ENCODE measurements at regions not wholly inside any gene's neighbourhood (a gene's known extent, or its start where the extent isn't known, plus 50 kb on each side); places are given as distances from the start of the nearest gene placed in this dataset.

DNA sequence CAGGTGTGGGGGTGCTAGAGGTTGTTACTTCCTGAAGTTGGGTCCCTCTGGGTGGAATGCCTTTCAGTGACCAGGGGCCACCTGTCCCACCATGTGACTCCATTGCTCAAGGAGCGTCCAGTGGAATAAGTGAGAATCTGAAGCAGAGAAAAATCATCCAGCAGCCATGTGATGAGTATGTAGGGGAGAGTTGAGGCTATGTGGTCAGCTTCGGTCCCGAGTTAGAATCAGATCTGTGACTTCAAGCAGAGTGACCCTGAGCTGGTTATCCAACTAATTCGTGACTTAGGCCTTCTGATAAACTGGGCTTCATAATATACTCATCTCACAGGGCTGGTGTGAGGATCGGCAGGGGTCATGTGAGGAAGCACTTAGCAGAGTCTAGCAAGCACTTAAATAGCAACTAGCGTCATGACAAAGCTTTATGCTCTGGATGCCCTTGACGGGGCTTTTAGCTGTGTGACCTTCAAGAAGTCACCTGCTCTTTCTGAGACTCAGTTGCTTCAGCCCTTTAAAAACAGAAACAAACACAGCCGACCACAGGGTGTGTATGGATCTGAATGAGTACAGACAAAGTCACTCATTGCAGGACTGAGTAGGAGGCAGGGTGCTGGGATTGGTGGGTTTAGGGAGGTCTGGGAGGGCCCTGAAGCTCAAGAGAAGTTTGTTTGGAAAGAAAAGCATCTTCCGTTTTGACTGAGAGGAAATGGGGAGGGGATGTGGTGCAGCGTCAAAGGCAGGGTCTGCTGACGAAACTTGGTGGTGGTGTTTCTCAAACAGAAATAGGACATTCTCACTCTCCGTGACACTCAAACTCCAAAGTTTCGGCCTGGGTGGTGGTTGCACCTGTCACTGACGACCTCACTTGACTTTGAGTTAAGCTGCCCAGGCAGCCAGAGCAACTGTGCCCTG, 264.0 kb upstream of the CXCR4 start (continued):
- 0 out of 2 replicates have a peak, but pooled peaks have one; percentile 20 for TF ChIP-seq MXI1 (IDR thresholded peaks at IDR 0.05; ENCODE audit: low read depth, low read length)
- TF ChIP-seq, protein P1, sequence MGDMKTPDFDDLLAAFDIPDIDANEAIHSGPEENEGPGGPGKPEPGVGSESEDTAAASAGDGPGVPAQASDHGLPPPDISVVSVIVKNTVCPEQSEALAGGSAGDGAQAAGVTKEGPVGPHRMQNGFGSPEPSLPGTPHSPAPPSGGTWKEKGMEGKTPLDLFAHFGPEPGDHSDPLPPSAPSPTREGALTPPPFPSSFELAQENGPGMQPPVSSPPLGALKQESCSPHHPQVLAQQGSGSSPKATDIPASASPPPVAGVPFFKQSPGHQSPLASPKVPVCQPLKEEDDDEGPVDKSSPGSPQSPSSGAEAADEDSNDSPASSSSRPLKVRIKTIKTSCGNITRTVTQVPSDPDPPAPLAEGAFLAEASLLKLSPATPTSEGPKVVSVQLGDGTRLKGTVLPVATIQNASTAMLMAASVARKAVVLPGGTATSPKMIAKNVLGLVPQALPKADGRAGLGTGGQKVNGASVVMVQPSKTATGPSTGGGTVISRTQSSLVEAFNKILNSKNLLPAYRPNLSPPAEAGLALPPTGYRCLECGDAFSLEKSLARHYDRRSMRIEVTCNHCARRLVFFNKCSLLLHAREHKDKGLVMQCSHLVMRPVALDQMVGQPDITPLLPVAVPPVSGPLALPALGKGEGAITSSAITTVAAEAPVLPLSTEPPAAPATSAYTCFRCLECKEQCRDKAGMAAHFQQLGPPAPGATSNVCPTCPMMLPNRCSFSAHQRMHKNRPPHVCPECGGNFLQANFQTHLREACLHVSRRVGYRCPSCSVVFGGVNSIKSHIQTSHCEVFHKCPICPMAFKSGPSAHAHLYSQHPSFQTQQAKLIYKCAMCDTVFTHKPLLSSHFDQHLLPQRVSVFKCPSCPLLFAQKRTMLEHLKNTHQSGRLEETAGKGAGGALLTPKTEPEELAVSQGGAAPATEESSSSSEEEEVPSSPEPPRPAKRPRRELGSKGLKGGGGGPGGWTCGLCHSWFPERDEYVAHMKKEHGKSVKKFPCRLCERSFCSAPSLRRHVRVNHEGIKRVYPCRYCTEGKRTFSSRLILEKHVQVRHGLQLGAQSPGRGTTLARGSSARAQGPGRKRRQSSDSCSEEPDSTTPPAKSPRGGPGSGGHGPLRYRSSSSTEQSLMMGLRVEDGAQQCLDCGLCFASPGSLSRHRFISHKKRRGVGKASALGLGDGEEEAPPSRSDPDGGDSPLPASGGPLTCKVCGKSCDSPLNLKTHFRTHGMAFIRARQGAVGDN (IDR thresholded peaks at IDR 0.05), result peak; percentile 61; the same call in 1 of the 2 replicates
- TF ChIP-seq, protein P2, sequence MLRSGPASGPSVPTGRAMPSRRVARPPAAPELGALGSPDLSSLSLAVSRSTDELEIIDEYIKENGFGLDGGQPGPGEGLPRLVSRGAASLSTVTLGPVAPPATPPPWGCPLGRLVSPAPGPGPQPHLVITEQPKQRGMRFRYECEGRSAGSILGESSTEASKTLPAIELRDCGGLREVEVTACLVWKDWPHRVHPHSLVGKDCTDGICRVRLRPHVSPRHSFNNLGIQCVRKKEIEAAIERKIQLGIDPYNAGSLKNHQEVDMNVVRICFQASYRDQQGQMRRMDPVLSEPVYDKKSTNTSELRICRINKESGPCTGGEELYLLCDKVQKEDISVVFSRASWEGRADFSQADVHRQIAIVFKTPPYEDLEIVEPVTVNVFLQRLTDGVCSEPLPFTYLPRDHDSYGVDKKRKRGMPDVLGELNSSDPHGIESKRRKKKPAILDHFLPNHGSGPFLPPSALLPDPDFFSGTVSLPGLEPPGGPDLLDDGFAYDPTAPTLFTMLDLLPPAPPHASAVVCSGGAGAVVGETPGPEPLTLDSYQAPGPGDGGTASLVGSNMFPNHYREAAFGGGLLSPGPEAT (IDR thresholded peaks at IDR 0.05; ENCODE audit: low read depth), result peak; percentile 75
- peak; percentile 87 for TF ChIP-seq PAX5 (IDR thresholded peaks at IDR 0.05; ENCODE audit: borderline replicate concordance, low read depth, low read length)
- TF ChIP-seq RELA (IDR thresholded peaks at IDR 0.05; ENCODE audit: borderline replicate concordance, partially characterized antibody), result no peak
- TF ChIP-seq, protein P3, sequence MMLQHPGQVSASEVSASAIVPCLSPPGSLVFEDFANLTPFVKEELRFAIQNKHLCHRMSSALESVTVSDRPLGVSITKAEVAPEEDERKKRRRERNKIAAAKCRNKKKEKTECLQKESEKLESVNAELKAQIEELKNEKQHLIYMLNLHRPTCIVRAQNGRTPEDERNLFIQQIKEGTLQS (IDR thresholded peaks at IDR 0.05; ENCODE audit: borderline replicate concordance, extremely low read depth, low read depth, low read length), result no peak
- TF ChIP-seq ESRRA (IDR thresholded peaks at IDR 0.05; ENCODE audit: low read length), result peak; percentile 99
- TF ChIP-seq STAT3 (IDR thresholded peaks at IDR 0.05; ENCODE audit: low read depth, low read length), result peak; percentile 61; the same call in 1 of the 2 replicates
- no peak for TF ChIP-seq POLR2A (IDR thresholded peaks at IDR 0.05; ENCODE audit: low read depth, low read length)
- 0 out of 2 replicates have a peak, but pooled peaks have one; percentile 18 for TF ChIP-seq GATAD2B (conservative IDR thresholded peaks at IDR 0.05; ENCODE audit: low read depth)
- no peak for TF ChIP-seq SUPT20H (IDR thresholded peaks at IDR 0.05; ENCODE audit: borderline replicate concordance, control insufficient read depth, low read depth, low read length)
- no peak for TF ChIP-seq KDM1A (IDR thresholded peaks at IDR 0.05; ENCODE audit: borderline replicate concordance)
- TF ChIP-seq, protein P4, sequence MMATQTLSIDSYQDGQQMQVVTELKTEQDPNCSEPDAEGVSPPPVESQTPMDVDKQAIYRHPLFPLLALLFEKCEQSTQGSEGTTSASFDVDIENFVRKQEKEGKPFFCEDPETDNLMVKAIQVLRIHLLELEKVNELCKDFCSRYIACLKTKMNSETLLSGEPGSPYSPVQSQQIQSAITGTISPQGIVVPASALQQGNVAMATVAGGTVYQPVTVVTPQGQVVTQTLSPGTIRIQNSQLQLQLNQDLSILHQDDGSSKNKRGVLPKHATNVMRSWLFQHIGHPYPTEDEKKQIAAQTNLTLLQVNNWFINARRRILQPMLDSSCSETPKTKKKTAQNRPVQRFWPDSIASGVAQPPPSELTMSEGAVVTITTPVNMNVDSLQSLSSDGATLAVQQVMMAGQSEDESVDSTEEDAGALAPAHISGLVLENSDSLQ (IDR thresholded peaks at IDR 0.05), result peak; percentile 84; the same call in 1 of the 2 replicates
- no peak for TF ChIP-seq PML (IDR thresholded peaks at IDR 0.05; ENCODE audit: low read length)
- peak; percentile 69 for TF ChIP-seq FOXM1 (IDR thresholded peaks at IDR 0.05; ENCODE audit: low read depth, low read length)
- peak; percentile 52 to 68; a peak in 3 of 4 replicates for TF ChIP-seq BHLHE40 (IDR thresholded peaks at IDR 0.05; ENCODE audit: borderline replicate concordance in 1 of 2, low read depth in 2 of 2, low read length in 1 of 2)
- TF ChIP-seq SP1 (IDR thresholded peaks at IDR 0.05; ENCODE audit: low read depth, low read length), result no peak
- TF ChIP-seq NFXL1 (IDR thresholded peaks at IDR 0.05; ENCODE audit: borderline replicate concordance), result no peak
- TF ChIP-seq SUZ12 (IDR thresholded peaks at IDR 0.05; ENCODE audit: unreplicated experiment), result no peak
- TF ChIP-seq LARP7 (IDR thresholded peaks at IDR 0.05), result 0 out of 2 replicates have a peak, but pooled peaks have one; percentile 55
- TF ChIP-seq POU2F2 (IDR thresholded peaks at IDR 0.05; ENCODE audit: borderline replicate concordance, low read depth, low read length), result no peak
- no peak for TF ChIP-seq WRNIP1 (IDR thresholded peaks at IDR 0.05; ENCODE audit: borderline replicate concordance, low read depth, low read length)
- TF ChIP-seq MYB (IDR thresholded peaks at IDR 0.05; ENCODE audit: borderline replicate concordance, low read depth, low read length), result no peak
- no peak for TF ChIP-seq KAT2A (conservative IDR thresholded peaks at IDR 0.05; ENCODE audit: control insufficient read depth, low read depth, low read length)

Measured in GM12878 (cell line).